Activated CD4-positive, alpha-beta T cell treated with anti-CD3 and anti-CD28 coated beads, Interleukin-2, amount 10 ng/mL, durations not matched to agents 7 days and 5 days (primary cell): ENCODE measurements at regions not wholly inside any gene's neighbourhood (a gene's known extent, or its start where the extent isn't known, plus 50 kb on each side); places are given as distances from the start of the nearest gene placed in this dataset.
"Not testable (repeated sequence)": the region's sequence is repeated elsewhere in the genome, so short reads cannot be mapped to it uniquely, and the experiment has no call there.

Experiments
- CTCF ChIA-PET: fragments of 350-600 bp; sonication (Branson Sonifier 250); formaldehyde crosslinking; loops from one replicate; lab custom pipeline; 2021; ENCODE audit warnings: antibody characterized with exemption; lab: Charles Lee
- POLR2A ChIA-PET: fragments of 350-600 bp; sonication (Branson Sonifier 250); formaldehyde crosslinking; loops from one replicate; lab custom pipeline; 2021; ENCODE audit warnings: antibody characterized with exemption; lab: Charles Lee
- DNase-seq: peaks from one replicate; pipeline ENCODE4 v3.0.0-alpha.2; 2020
- H3K27ac Mint-ChIP-seq: one replicate; pipeline ENCODE4 v1.8.0; 2021; ENCODE audit warnings: mild to moderate bottlenecking, moderate library complexity, mixed read lengths
- H3K27me3 Mint-ChIP-seq: one replicate; pipeline ENCODE4 v1.8.0; 2021; ENCODE audit warnings: mixed read lengths
- H3K36me3 Mint-ChIP-seq: one replicate; pipeline ENCODE4 v1.8.0; 2021; ENCODE audit warnings: low read depth, mixed read lengths
- H3K4me1 Mint-ChIP-seq: one replicate; pipeline ENCODE4 v1.8.0; 2021; ENCODE audit warnings: mixed read lengths
- H3K4me3 Mint-ChIP-seq: one replicate; pipeline ENCODE4 v1.8.0; 2021; ENCODE audit warnings: mild to moderate bottlenecking, moderate library complexity, mixed read lengths
- H3K9me3 Mint-ChIP-seq: one replicate; pipeline ENCODE4 v1.8.0; 2021; ENCODE audit warnings: mixed read lengths

- ChIA-PET POLR2A (no interaction called here), CTCF (no interaction called here)
- peaks cover 19% of the 10 kb centered on the region for H3K9me3 Mint-ChIP-seq
Measured at GRCh38 chr9:25804856-25805255, 126.6 kb upstream of the TUSC1 start.

GRCh38 chr9:25801989-25802388 lies 123.7 kb upstream of the TUSC1 start:
- H3K9me3 Mint-ChIP-seq, result peaks cover 14% of the 10 kb centered on the region
- POLR2A ChIA-PET, H3K27me3 Mint-ChIP-seq, DNase-seq, H3K27ac Mint-ChIP-seq, H3K4me3 Mint-ChIP-seq, H3K4me1 Mint-ChIP-seq, H3K36me3 Mint-ChIP-seq, CTCF ChIA-PET: not testable (repeated sequence)

More at GRCh38 chr9:25804856-25805255, 126.6 kb upstream of the TUSC1 start:
- DNase-seq, result no peak
- no peaks in the 10 kb centered on the region for H3K4me1 Mint-ChIP-seq
- H3K27ac Mint-ChIP-seq, result no peak overlapping the region
- H3K4me3 Mint-ChIP-seq, result no peak overlapping the region
- H3K36me3 Mint-ChIP-seq, result no peaks in the 10 kb centered on the region
- H3K27me3 Mint-ChIP-seq, result no peaks in the 10 kb centered on the region

GRCh38 chr9:25773805-25774204 lies 95.6 kb upstream of the TUSC1 start:
- H3K4me1 Mint-ChIP-seq, result no peaks in the 10 kb centered on the region
- H3K27me3 Mint-ChIP-seq, result no peaks in the 10 kb centered on the region
- ChIA-PET CTCF (no interaction called here), POLR2A (no interaction called here)
- no peak for DNase-seq
- no peak overlapping the region for H3K27ac Mint-ChIP-seq
- no peaks in the 10 kb centered on the region for H3K36me3 Mint-ChIP-seq
- H3K9me3 Mint-ChIP-seq, result peaks cover 3% of the 10 kb centered on the region
- H3K4me3 Mint-ChIP-seq, result no peak overlapping the region

GRCh38 chr9:25755951-25756350 lies 77.7 kb upstream of the TUSC1 start:
- no peak for DNase-seq
- no peaks in the 10 kb centered on the region for H3K27me3 Mint-ChIP-seq
- ChIA-PET CTCF (no interaction called here), POLR2A (no interaction called here)
- peaks cover 8% of the 10 kb centered on the region for H3K9me3 Mint-ChIP-seq
- no peak overlapping the region for H3K4me3 Mint-ChIP-seq
- H3K27ac Mint-ChIP-seq, result no peak overlapping the region
- no peaks in the 10 kb centered on the region for H3K4me1 Mint-ChIP-seq
- no peaks in the 10 kb centered on the region for H3K36me3 Mint-ChIP-seq

- no peaks in the 10 kb centered on the region for H3K36me3 Mint-ChIP-seq
- CTCF ChIA-PET, result no interaction called here
- H3K4me3 Mint-ChIP-seq, result no peak overlapping the region
- H3K4me1 Mint-ChIP-seq, result no peaks in the 10 kb centered on the region
- POLR2A ChIA-PET, result no interaction called here
- H3K27ac Mint-ChIP-seq, result no peak overlapping the region
- DNase-seq, result no peak
- peaks cover 8% of the 10 kb centered on the region for H3K9me3 Mint-ChIP-seq
- H3K27me3 Mint-ChIP-seq, result no peaks in the 10 kb centered on the region
Measured at GRCh38 chr9:25752398-25752797, 74.2 kb upstream of the TUSC1 start.

GRCh38 chr9:25742256-25742655 lies 64.0 kb upstream of the TUSC1 start:
- POLR2A ChIA-PET, result no interaction called here
- Mint-ChIP-seq H3K36me3 (no peaks in the 10 kb centered on the region), H3K4me3 (no peak overlapping the region), H3K27me3 (no peaks in the 10 kb centered on the region), H3K9me3 (peaks cover 9% of the 10 kb centered on the region), H3K4me1 (no peaks in the 10 kb centered on the region), H3K27ac (no peak overlapping the region)
- DNase-seq, result no peak
- CTCF ChIA-PET, result no interaction called here

GRCh38 chr9:25733336-25733982 lies 55.2 kb upstream of the TUSC1 start:
- CTCF ChIA-PET, result no interaction called here
- POLR2A ChIA-PET, result no interaction called here
- H3K4me3 Mint-ChIP-seq, result no peak overlapping the region
- DNase-seq, result no peak
- no peaks in the 10 kb centered on the region for H3K36me3 Mint-ChIP-seq
- H3K4me1 Mint-ChIP-seq, result no peaks in the 10 kb centered on the region
- no peaks in the 10 kb centered on the region for H3K27me3 Mint-ChIP-seq
- peaks cover 8% of the 10 kb centered on the region for H3K9me3 Mint-ChIP-seq
- H3K27ac Mint-ChIP-seq, result no peak overlapping the region

- H3K9me3 Mint-ChIP-seq, H3K27me3 Mint-ChIP-seq, H3K27ac Mint-ChIP-seq, H3K4me1 Mint-ChIP-seq, H3K4me3 Mint-ChIP-seq, DNase-seq, H3K36me3 Mint-ChIP-seq, CTCF ChIA-PET, POLR2A ChIA-PET: not testable (repeated sequence)
Measured at GRCh38 chr9:25731895-25732794, 53.9 kb upstream of the TUSC1 start.
